ENCODE measurements at regions not wholly inside any gene's neighbourhood (a gene's known extent, or its start where the extent isn't known, plus 50 kb on each side); places are given as distances from the start of the nearest gene placed in this dataset.

DNA sequence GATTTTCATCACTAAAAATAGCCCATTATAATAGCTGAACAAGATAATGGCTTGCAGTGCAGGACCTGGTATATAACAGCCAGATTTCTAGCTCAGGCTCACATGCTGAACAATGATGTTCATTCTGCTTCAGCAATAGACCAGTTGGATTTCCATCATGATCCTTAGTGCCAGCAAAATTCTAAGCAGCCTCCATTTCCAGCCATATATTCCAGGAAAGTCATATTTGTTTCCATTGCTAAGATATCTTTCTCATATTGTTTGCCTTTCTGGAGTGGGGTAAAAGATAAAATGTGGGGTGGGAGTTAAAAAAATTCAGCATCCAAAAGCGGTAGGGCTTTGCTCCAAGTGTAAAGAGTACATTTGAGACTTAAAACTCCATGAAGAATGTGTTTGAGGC lies 2344.1 kb downstream of the PCDH7 start:
- Histone ChIP-seq H3K79me2 (ENCODE audit: insufficient read depth, low read length) (no peaks in the 10 kb centered on the region), H3F3A (ENCODE audit: insufficient read depth, low read length) (no peaks in the 10 kb centered on the region), H3K27me3 (ENCODE audit: insufficient read depth, low read length) (no peaks in the 10 kb centered on the region), H2AFZ (ENCODE audit: low read length) (no peak overlapping the region), H3K9me2 (ENCODE audit: low read depth, low read length) (no peaks in the 10 kb centered on the region), H3K4me1 (ENCODE audit: insufficient read depth, low read length, severe bottlenecking) (no peaks in the 10 kb centered on the region), H3K4me2 (ENCODE audit: low read length) (no peak overlapping the region), H3K9ac (ENCODE audit: low read length) (no peak overlapping the region), H4K20me1 (ENCODE audit: insufficient read depth, low read length) (no peaks in the 10 kb centered on the region), H3K27ac (ENCODE audit: low read depth, low read length, poor library complexity, severe bottlenecking) (no peak overlapping the region), H3K9me3 (ENCODE audit: low read length) (no peaks in the 10 kb centered on the region), H3K36me3 (ENCODE audit: insufficient read depth, low read length) (no peaks in the 10 kb centered on the region), H3K4me3 (ENCODE audit: low read depth, low read length, poor library complexity, severe bottlenecking) (no peak overlapping the region)
- TF ChIP-seq EZH2 (IDR thresholded peaks at IDR 0.05; ENCODE audit: borderline replicate concordance, low read length) = no peak
- TF ChIP-seq, protein P1, sequence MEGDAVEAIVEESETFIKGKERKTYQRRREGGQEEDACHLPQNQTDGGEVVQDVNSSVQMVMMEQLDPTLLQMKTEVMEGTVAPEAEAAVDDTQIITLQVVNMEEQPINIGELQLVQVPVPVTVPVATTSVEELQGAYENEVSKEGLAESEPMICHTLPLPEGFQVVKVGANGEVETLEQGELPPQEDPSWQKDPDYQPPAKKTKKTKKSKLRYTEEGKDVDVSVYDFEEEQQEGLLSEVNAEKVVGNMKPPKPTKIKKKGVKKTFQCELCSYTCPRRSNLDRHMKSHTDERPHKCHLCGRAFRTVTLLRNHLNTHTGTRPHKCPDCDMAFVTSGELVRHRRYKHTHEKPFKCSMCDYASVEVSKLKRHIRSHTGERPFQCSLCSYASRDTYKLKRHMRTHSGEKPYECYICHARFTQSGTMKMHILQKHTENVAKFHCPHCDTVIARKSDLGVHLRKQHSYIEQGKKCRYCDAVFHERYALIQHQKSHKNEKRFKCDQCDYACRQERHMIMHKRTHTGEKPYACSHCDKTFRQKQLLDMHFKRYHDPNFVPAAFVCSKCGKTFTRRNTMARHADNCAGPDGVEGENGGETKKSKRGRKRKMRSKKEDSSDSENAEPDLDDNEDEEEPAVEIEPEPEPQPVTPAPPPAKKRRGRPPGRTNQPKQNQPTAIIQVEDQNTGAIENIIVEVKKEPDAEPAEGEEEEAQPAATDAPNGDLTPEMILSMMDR (IDR thresholded peaks at IDR 0.05; ENCODE audit: low read length) = no peak

DNA sequence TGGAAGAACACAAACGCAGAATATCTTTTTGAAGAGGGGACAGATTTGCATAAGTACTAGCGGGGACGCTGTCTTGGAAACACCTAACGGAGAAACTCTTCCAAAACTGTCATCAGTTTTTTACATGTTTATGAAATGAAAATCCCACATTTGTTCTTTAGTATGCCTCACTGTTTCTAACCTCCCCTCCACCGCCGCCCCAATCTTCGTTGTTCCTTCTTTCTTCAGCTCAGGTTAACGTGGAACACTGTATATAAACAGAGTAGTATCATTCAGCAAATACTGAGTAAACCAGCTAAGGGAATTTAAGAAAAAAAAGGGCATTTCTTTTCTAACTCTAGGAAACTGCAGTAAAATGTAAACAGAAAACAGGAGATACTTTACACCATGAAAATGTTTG lies 2345.6 kb downstream of the PCDH7 start:
- TF ChIP-seq, protein P1 (IDR thresholded peaks at IDR 0.05; ENCODE audit: low read length) = no peak
- Histone ChIP-seq H3K79me2 (ENCODE audit: insufficient read depth, low read length) (no peaks in the 10 kb centered on the region), H3K27me3 (ENCODE audit: insufficient read depth, low read length) (no peaks in the 10 kb centered on the region), H4K20me1 (ENCODE audit: insufficient read depth, low read length) (no peaks in the 10 kb centered on the region), H3K36me3 (ENCODE audit: insufficient read depth, low read length) (no peaks in the 10 kb centered on the region), H3K4me1 (ENCODE audit: insufficient read depth, low read length, severe bottlenecking) (no peaks in the 10 kb centered on the region), H3K9me3 (ENCODE audit: low read length) (no peaks in the 10 kb centered on the region), H3F3A (ENCODE audit: insufficient read depth, low read length) (no peaks in the 10 kb centered on the region), H3K4me2 (ENCODE audit: low read length) (no peak overlapping the region), H2AFZ (ENCODE audit: low read length) (no peak overlapping the region), H3K4me3 (ENCODE audit: low read depth, low read length, poor library complexity, severe bottlenecking) (no peak overlapping the region), H3K27ac (ENCODE audit: low read depth, low read length, poor library complexity, severe bottlenecking) (no peak overlapping the region), H3K9ac (ENCODE audit: low read length) (no peak overlapping the region), H3K9me2 (ENCODE audit: low read depth, low read length) (no peaks in the 10 kb centered on the region)

DNA sequence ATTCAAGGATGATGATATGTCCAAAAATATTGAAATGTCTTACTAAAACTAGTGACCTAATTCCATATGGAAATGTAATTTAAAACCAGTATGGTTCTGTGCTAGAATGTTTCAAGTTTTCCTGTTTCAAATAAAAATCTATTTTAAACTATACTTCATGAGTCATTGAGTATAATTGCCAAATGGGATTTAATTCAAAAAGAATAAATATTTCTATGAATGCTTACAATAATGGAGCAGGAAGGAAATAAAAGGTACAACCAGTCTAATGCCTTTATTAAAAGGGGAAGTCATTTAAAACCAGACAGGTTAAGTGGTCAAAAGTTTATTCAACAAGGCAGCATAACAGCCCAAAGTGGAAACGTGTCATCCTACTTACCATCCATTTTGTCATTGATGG lies 2347.1 kb downstream of the PCDH7 start:
- no peaks in the 10 kb centered on the region for H3K27me3 ChIP-seq (ENCODE audit: insufficient read depth, low read length)
- H3K4me3 ChIP-seq (ENCODE audit: low read depth, low read length, poor library complexity, severe bottlenecking) = no peak overlapping the region
- H3K4me2 ChIP-seq (ENCODE audit: low read length) = no peak overlapping the region
- no peaks in the 10 kb centered on the region for H3K36me3 ChIP-seq (ENCODE audit: insufficient read depth, low read length)
- H3K79me2 ChIP-seq (ENCODE audit: insufficient read depth, low read length) = no peaks in the 10 kb centered on the region
- no peaks in the 10 kb centered on the region for H3F3A ChIP-seq (ENCODE audit: insufficient read depth, low read length)
- H3K9me2 ChIP-seq (ENCODE audit: low read depth, low read length) = no peaks in the 10 kb centered on the region
- no peaks in the 10 kb centered on the region for H3K4me1 ChIP-seq (ENCODE audit: insufficient read depth, low read length, severe bottlenecking)
- H4K20me1 ChIP-seq (ENCODE audit: insufficient read depth, low read length) = no peaks in the 10 kb centered on the region
- H3K27ac ChIP-seq (ENCODE audit: low read depth, low read length, poor library complexity, severe bottlenecking) = no peak overlapping the region
- no peak overlapping the region for H2AFZ ChIP-seq (ENCODE audit: low read length)
- no peak overlapping the region for H3K9ac ChIP-seq (ENCODE audit: low read length)
- TF ChIP-seq, protein P1 (IDR thresholded peaks at IDR 0.05; ENCODE audit: low read length) = no peak
- no peak for TF ChIP-seq EZH2 (IDR thresholded peaks at IDR 0.05; ENCODE audit: borderline replicate concordance, low read length)
- no peaks in the 10 kb centered on the region for H3K9me3 ChIP-seq (ENCODE audit: low read length)

Data from OCI-LY1 (cell line).